Vagina (tissue), 2 donors: ENCODE measurements at regions not wholly inside any gene's neighbourhood (a gene's known extent, or its start where the extent isn't known, plus 50 kb on each side); places are given as distances from the start of the nearest gene placed in this dataset.

Experiments used
- DNase-seq, 2 donors: peaks; one replicate each; pipeline ENCODE4 v3.0.0-alpha.2; 2017; ENCODE audit errors: extremely low spot score in 2 of 2
- H3K27ac ChIP-seq: fragments of 200-600 bp; sonication (generic); one replicate; pipeline ENCODE4 v1.5.1; 2019
- H3K27me3 ChIP-seq: fragments of 200-600 bp; sonication (generic); one replicate; pipeline ENCODE4 v1.5.1; 2019
- H3K36me3 ChIP-seq, 2 donors: fragments of 200-600 bp; sonication (generic); one replicate each; pipeline ENCODE4 v1.5.1; 2017 to 2019
- H3K4me1 ChIP-seq: fragments of 200-600 bp; sonication (generic); one replicate; pipeline ENCODE4 v1.5.1; 2019
- H3K4me3 ChIP-seq, 2 donors: fragments of 200-600 bp; sonication (generic); 1 replicate in 1 of 2; 2 replicates in 1 of 2; pipeline ENCODE4 v1.5.1; 2016 to 2019
- H3K9me3 ChIP-seq: fragments of 200-600 bp; sonication (generic); one replicate; pipeline ENCODE4 v1.5.1; 2019
- CTCF ChIP-seq, 3 experiments: fragments of 450-650 bp in 2 of 3; fragments of 200-600 bp in 1 of 3; sonication (generic) in 1 of 3; IDR thresholded peaks; one replicate each; pipeline ENCODE4 v1.5.1; 2017 to 2019; ENCODE audit warnings: antibody characterized with exemption in 3 of 3, mild to moderate bottlenecking in 2 of 3, moderate library complexity in 2 of 3
- POLR2A ChIP-seq, 2 donors: fragments of 450-650 bp; IDR thresholded peaks; one replicate each; pipeline ENCODE4 v1.6.1; 2017; ENCODE audit warnings: antibody characterized with exemption in 2 of 2, mild to moderate bottlenecking in 2 of 2, moderate library complexity in 2 of 2
- POLR2AphosphoS5 ChIP-seq, 2 donors: sonication (generic); formaldehyde crosslinking; IDR thresholded peaks; one replicate each; pipeline ENCODE4 v1.9.0; 2017; ENCODE audit warnings: antibody characterized with exemption in 2 of 2, mild to moderate bottlenecking in 2 of 2, low read depth in 1 of 2; ENCODE audit not compliant: insufficient read depth in 1 of 2
- intact Hi-C: fragments of 100-400 bp; cut with DNase I; formaldehyde crosslinking; loops from one replicate; pipeline ENCODE4 v1.15.1; 2023

GRCh38 chr10:108358912-108359311 lies 1194.4 kb upstream of the SORCS1 start:
- Histone ChIP-seq H3K4me3 (no peak overlapping the region), H3K4me1 (no peaks in the 10 kb centered on the region), H3K9me3 (no peaks in the 10 kb centered on the region), H3K36me3 (no peaks in the 10 kb centered on the region), H3K27ac (no peak overlapping the region), H3K27me3 (no peaks in the 10 kb centered on the region)
- intact Hi-C loops: no loop called here
- DNase-seq: no peak
- TF ChIP-seq POLR2A (IDR thresholded peaks at IDR 0.05) (no peak), CTCF (IDR thresholded peaks at IDR 0.05) (no peak), POLR2AphosphoS5 (IDR thresholded peaks at IDR 0.05; ENCODE audit: insufficient read depth in 1 of 2, low read depth in 1 of 2) (no peak)

- Histone ChIP-seq H3K9me3 (no peaks in the 10 kb centered on the region), H3K36me3 (no peaks in the 10 kb centered on the region), H3K4me3 (no peak overlapping the region), H3K4me1 (no peaks in the 10 kb centered on the region), H3K27me3 (no peaks in the 10 kb centered on the region), H3K27ac (no peak overlapping the region)
- DNase-seq: no peak
- intact Hi-C loops: no loop called here
- no peak for TF ChIP-seq POLR2A (IDR thresholded peaks at IDR 0.05)
These were observed 1188.3 kb upstream of the SORCS1 start for GRCh38 chr10:108352771-108353170.

DNA sequence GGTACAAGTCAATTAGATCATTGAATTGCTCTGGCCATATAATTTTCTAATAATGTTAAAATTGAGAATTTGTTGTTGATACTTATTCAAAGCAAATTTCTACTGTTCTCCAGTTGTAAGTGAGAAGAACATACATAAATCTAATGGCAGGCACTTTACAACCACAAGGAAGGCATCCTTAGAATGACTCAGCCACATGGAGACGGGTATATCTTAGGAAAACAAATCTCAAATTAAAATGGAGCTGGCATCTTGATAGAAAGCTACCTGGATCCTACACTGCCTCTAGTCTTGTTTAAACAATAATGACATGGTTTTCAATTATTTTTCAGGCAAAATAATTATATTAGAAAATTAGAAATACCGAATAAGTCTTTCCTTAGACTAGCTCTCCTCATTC lies 1183.7 kb upstream of the SORCS1 start:
- DNase-seq: no peak
- no peaks in the 10 kb centered on the region for H3K27me3 ChIP-seq
- no peaks in the 10 kb centered on the region for H3K4me1 ChIP-seq
- H3K36me3 ChIP-seq: no peaks in the 10 kb centered on the region
- intact Hi-C loops: no loop called here
- no peak for TF ChIP-seq POLR2AphosphoS5 (IDR thresholded peaks at IDR 0.05; ENCODE audit: insufficient read depth in 1 of 2, low read depth in 1 of 2)
- TF ChIP-seq POLR2A (IDR thresholded peaks at IDR 0.05): no peak
- TF ChIP-seq CTCF (IDR thresholded peaks at IDR 0.05): no peak
- H3K27ac ChIP-seq: no peak overlapping the region
- no peaks in the 10 kb centered on the region for H3K9me3 ChIP-seq
- no peak overlapping the region for H3K4me3 ChIP-seq

DNA sequence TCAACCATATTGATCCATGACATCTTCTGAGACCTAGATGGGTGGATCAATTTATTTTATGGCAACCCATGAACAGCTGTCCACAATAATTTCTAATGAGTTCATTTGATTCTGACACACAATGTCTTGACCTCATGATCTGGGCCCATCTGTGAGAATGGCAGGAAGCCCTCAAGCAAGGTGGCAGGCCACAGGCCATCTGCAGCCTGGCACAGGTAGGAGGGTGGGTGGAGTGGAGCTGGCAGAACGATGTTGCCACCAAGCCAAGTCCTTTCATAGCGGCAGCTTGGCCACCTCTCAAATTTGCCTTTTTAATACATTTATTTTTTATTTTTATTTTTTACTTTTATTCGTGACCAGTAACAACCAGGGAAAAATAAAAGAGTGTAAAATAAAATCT lies 1181.6 kb upstream of the SORCS1 start:
- intact Hi-C loops: no loop called here
- no peaks in the 10 kb centered on the region for H3K4me1 ChIP-seq
- TF ChIP-seq POLR2AphosphoS5 (IDR thresholded peaks at IDR 0.05; ENCODE audit: insufficient read depth in 1 of 2, low read depth in 1 of 2) (no peak), POLR2A (IDR thresholded peaks at IDR 0.05) (no peak), CTCF (IDR thresholded peaks at IDR 0.05) (no peak)
- H3K36me3 ChIP-seq: no peaks in the 10 kb centered on the region
- H3K4me3 ChIP-seq: no peak overlapping the region
- no peaks in the 10 kb centered on the region for H3K27me3 ChIP-seq
- H3K9me3 ChIP-seq: no peaks in the 10 kb centered on the region
- no peak for DNase-seq
- no peak overlapping the region for H3K27ac ChIP-seq

- no peak for DNase-seq
- no peak for TF ChIP-seq POLR2A (IDR thresholded peaks at IDR 0.05)
- TF ChIP-seq POLR2AphosphoS5 (IDR thresholded peaks at IDR 0.05; ENCODE audit: insufficient read depth in 1 of 2, low read depth in 1 of 2): no peak
- TF ChIP-seq CTCF (IDR thresholded peaks at IDR 0.05): no peak
- Histone ChIP-seq H3K4me1 (no peaks in the 10 kb centered on the region), H3K27me3 (no peaks in the 10 kb centered on the region), H3K4me3 (no peak overlapping the region), H3K27ac (no peak overlapping the region), H3K36me3 (no peaks in the 10 kb centered on the region), H3K9me3 (no peaks in the 10 kb centered on the region)
- intact Hi-C loops: no loop called here
These were observed 1173.6 kb upstream of the SORCS1 start for GRCh38 chr10:108338146-108338545.

GRCh38 chr10:108336836-108337235 lies 1172.3 kb upstream of the SORCS1 start:
- no peaks in the 10 kb centered on the region for H3K36me3 ChIP-seq
- no peak for DNase-seq
- H3K9me3 ChIP-seq: no peaks in the 10 kb centered on the region
- H3K4me1 ChIP-seq: no peaks in the 10 kb centered on the region
- no peak overlapping the region for H3K27ac ChIP-seq
- intact Hi-C loops: no loop called here
- no peaks in the 10 kb centered on the region for H3K27me3 ChIP-seq
- H3K4me3 ChIP-seq: no peak overlapping the region
- TF ChIP-seq CTCF (IDR thresholded peaks at IDR 0.05): no peak
